ENCODE measurements at regions not wholly inside any gene's neighbourhood (a gene's known extent, or its start where the extent isn't known, plus 50 kb on each side); places are given as distances from the start of the nearest gene placed in this dataset.

DNA sequence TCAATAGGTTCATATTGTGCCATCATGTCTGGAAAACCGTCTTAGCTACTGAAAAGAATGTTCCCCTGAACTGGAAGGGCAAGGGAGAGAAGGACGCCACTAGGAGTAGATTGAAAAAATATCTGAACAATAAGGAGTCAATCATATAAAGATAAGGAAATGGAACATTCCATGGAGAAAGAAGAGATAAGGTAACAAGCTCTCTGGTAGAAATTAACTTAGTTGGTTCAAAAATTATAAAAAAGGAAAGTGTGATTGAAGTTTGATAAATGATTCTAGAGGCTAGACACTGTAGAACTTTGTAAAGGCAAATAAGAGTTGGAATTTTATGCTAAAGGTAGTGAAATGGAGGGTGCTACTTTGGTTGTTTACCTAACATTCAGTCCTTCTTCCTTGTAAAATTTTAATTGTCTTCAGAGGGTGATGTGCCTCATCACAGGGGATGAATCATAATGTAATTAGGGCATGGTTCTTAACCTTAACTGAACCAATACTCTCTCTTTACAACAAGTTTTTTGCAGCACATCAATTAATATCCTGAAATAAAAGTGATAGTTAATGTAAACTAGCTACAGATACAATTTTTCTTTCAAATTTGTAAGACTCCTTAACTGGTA is 135.5 kb downstream of the GPX5 start:
- no peaks in the 10 kb centered on the region for H3K36me3 ChIP-seq (ENCODE audit: control insufficient read depth in 2 of 3, insufficient read depth in 3 of 3, low read length in 3 of 3)
- no peak overlapping the region for H3K4me3 ChIP-seq (ENCODE audit: low read length in 3 of 3)
- TF ChIP-seq, protein P1, sequence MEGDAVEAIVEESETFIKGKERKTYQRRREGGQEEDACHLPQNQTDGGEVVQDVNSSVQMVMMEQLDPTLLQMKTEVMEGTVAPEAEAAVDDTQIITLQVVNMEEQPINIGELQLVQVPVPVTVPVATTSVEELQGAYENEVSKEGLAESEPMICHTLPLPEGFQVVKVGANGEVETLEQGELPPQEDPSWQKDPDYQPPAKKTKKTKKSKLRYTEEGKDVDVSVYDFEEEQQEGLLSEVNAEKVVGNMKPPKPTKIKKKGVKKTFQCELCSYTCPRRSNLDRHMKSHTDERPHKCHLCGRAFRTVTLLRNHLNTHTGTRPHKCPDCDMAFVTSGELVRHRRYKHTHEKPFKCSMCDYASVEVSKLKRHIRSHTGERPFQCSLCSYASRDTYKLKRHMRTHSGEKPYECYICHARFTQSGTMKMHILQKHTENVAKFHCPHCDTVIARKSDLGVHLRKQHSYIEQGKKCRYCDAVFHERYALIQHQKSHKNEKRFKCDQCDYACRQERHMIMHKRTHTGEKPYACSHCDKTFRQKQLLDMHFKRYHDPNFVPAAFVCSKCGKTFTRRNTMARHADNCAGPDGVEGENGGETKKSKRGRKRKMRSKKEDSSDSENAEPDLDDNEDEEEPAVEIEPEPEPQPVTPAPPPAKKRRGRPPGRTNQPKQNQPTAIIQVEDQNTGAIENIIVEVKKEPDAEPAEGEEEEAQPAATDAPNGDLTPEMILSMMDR (IDR thresholded peaks at IDR 0.05; ENCODE audit: borderline replicate concordance, extremely low read depth, insufficient read depth), result no peak
- H3K27me3 ChIP-seq (ENCODE audit: control insufficient read depth, insufficient read depth, low read length), result peaks cover 3% of the 10 kb centered on the region
- FAIRE-seq (no peak), DNase-seq (no peak)
- H3K9me3 ChIP-seq (ENCODE audit: control insufficient read depth in 2 of 3, insufficient read depth in 1 of 3, low read length in 3 of 3), result no peaks in the 10 kb centered on the region
- H3K9ac ChIP-seq (ENCODE audit: low read length in 3 of 3), result no peak overlapping the region
- intact Hi-C loops (cut with DNase I), result no loop called here
- H3K4me1 ChIP-seq (ENCODE audit: control insufficient read depth in 2 of 3, insufficient read depth in 2 of 3, low read depth in 1 of 3, low read length in 3 of 3), result no peaks in the 10 kb centered on the region
- H3K27ac ChIP-seq (ENCODE audit: low read depth in 2 of 2, low read length in 2 of 2), result no peak overlapping the region

DNA sequence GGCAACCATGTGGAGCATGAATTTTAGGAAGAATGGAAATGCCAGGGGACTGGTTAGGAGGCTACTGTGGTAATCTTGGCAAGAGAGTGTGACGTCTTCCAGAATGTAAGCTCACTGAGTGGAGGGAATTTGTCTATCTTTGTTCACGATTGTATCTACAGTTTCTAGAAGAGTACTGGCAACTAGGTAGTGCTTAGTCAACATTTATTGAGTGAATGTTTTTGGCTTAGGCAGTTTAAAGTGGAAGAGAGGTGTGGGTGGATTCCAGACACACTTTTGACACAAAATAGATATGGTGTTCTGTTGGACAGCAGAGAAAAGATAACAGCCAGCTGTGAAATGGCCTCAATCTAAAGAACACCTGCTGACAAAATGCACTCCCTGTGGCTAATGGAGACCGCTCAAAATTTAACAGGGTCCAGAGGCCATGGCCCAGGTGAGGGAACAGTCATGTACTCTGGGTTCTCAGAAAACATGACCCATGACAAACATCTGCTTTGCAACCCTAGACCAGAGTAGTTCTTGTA is 139.3 kb downstream of the GPX5 start:
- TF ChIP-seq, protein P1 (IDR thresholded peaks at IDR 0.05; ENCODE audit: borderline replicate concordance, extremely low read depth, insufficient read depth), result no peak
- FAIRE-seq, result no peak
- intact Hi-C loops (cut with DNase I), result no loop called here

DNA sequence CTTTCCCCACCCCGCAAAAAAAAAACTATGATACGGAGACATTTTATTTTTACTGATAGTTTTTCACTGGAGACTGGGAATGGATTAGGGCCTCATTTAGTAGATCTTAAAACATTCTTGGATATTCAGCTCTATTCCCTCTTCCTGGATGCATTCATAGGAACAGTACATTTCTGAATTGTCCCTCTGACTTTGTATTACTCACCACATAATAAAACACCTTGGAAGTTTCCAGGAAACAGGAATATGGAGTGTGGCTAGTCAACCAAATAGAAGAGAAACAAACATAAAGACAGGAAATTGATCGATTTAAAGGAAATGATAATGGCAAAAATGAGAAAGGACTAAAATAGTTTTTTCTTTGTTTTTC is 147.7 kb downstream of the GPX5 start:
- TF ChIP-seq, protein P1 (IDR thresholded peaks at IDR 0.05; ENCODE audit: borderline replicate concordance, extremely low read depth, insufficient read depth), result no peak
- H3K4me1 ChIP-seq (ENCODE audit: control insufficient read depth in 2 of 3, insufficient read depth in 2 of 3, low read depth in 1 of 3, low read length in 3 of 3), result no peaks in the 10 kb centered on the region
- H3K4me3 ChIP-seq (ENCODE audit: low read length in 3 of 3), result no peak overlapping the region
- FAIRE-seq (no peak), DNase-seq (no peak)
- no peaks in the 10 kb centered on the region for H3K9me3 ChIP-seq (ENCODE audit: control insufficient read depth in 2 of 3, insufficient read depth in 1 of 3, low read length in 3 of 3)
- H3K36me3 ChIP-seq (ENCODE audit: control insufficient read depth in 2 of 3, insufficient read depth in 3 of 3, low read length in 3 of 3), result no peaks in the 10 kb centered on the region
- no peak overlapping the region for H3K27ac ChIP-seq (ENCODE audit: low read depth in 2 of 2, low read length in 2 of 2)
- no peak overlapping the region for H3K9ac ChIP-seq (ENCODE audit: low read length in 3 of 3)
- intact Hi-C loops (cut with DNase I), result no loop called here
- H3K27me3 ChIP-seq (ENCODE audit: control insufficient read depth, insufficient read depth, low read length), result peaks cover 10% of the 10 kb centered on the region

More for the DNA sequence above, 139.3 kb downstream of the GPX5 start:
- no peak overlapping the region for H3K27ac ChIP-seq (ENCODE audit: low read depth in 2 of 2, low read length in 2 of 2)
- H3K4me1 ChIP-seq (ENCODE audit: control insufficient read depth in 2 of 3, insufficient read depth in 2 of 3, low read depth in 1 of 3, low read length in 3 of 3), result no peaks in the 10 kb centered on the region
- DNase-seq, result no peak
- H3K9me3 ChIP-seq (ENCODE audit: control insufficient read depth in 2 of 3, insufficient read depth in 1 of 3, low read length in 3 of 3), result no peaks in the 10 kb centered on the region
- no peak overlapping the region for H3K9ac ChIP-seq (ENCODE audit: low read length in 3 of 3)
- no peak overlapping the region for H3K4me3 ChIP-seq (ENCODE audit: low read length in 3 of 3)
- no peaks in the 10 kb centered on the region for H3K36me3 ChIP-seq (ENCODE audit: control insufficient read depth in 2 of 3, insufficient read depth in 3 of 3, low read length in 3 of 3)
- H3K27me3 ChIP-seq (ENCODE audit: control insufficient read depth, insufficient read depth, low read length), result no peaks in the 10 kb centered on the region

All from kidney (tissue), 13 donors.